ENCODE measurements at regions not wholly inside any gene's neighbourhood (a gene's known extent, or its start where the extent isn't known, plus 50 kb on each side); places are given as distances from the start of the nearest gene placed in this dataset.

DNA sequence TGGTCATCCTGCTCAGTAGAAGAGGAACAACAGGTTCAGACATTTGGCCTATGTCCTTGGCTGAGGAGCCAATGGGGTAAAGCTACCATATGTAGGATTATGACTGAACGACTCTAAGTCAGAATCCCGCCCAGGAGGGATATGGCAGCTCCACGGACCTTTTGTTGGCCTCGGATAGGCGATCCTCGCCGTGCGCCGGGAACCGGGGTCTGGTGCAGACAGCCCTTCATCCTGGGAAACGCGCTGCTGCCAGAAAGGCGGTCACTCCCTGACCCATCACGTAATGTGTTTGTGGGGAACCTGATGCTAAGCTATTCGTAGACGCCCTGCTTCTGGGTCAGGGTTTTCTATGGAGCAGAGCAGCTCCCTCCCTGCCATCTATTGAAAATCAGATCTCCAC, 178.9 kb upstream of the ALG10B start:
- no peaks in the 10 kb centered on the region for H3K4me1 ChIP-seq
- no peaks in the 10 kb centered on the region for H3F3A ChIP-seq (ENCODE audit: low read depth)
- H3K79me2 ChIP-seq (ENCODE audit: low read depth), result no peaks in the 10 kb centered on the region
- H3K27me3 ChIP-seq, result no peaks in the 10 kb centered on the region
- no peaks in the 10 kb centered on the region for H3K36me3 Mint-ChIP-seq
- no peak overlapping the region for H3K27ac ChIP-seq
- TF ChIP-seq EZH2phosphoT487 (IDR thresholded peaks at IDR 0.05) (no peak), EZH2 (IDR thresholded peaks at IDR 0.05) (no peak)
- TF ChIP-seq, protein P1, sequence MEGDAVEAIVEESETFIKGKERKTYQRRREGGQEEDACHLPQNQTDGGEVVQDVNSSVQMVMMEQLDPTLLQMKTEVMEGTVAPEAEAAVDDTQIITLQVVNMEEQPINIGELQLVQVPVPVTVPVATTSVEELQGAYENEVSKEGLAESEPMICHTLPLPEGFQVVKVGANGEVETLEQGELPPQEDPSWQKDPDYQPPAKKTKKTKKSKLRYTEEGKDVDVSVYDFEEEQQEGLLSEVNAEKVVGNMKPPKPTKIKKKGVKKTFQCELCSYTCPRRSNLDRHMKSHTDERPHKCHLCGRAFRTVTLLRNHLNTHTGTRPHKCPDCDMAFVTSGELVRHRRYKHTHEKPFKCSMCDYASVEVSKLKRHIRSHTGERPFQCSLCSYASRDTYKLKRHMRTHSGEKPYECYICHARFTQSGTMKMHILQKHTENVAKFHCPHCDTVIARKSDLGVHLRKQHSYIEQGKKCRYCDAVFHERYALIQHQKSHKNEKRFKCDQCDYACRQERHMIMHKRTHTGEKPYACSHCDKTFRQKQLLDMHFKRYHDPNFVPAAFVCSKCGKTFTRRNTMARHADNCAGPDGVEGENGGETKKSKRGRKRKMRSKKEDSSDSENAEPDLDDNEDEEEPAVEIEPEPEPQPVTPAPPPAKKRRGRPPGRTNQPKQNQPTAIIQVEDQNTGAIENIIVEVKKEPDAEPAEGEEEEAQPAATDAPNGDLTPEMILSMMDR (IDR thresholded peaks at IDR 0.05), result no peak
- no peak overlapping the region for H3K4me3 Mint-ChIP-seq
- H3K36me3 ChIP-seq, result no peaks in the 10 kb centered on the region
- no peak for DNase-seq (ENCODE audit: low spot score)
- no peak overlapping the region for H3K4me3 ChIP-seq
- no peak overlapping the region for H3K9ac ChIP-seq
- peaks cover 27% of the 10 kb centered on the region for H3K9me3 Mint-ChIP-seq
- H3K27ac Mint-ChIP-seq, result no peak overlapping the region
- no peak overlapping the region for H3K4me2 ChIP-seq
- H2AFZ ChIP-seq (replicated peaks), result no peak overlapping the region
- no peaks in the 10 kb centered on the region for H4K20me1 ChIP-seq (ENCODE audit: low read depth)
- H3K9me3 ChIP-seq (ENCODE audit: low read depth), result peaks cover 1% of the 10 kb centered on the region
- peaks cover 8% of the 10 kb centered on the region for H3K27me3 Mint-ChIP-seq (ENCODE audit: insufficient read depth, low read depth)
- no peaks in the 10 kb centered on the region for H3K4me1 Mint-ChIP-seq

DNA sequence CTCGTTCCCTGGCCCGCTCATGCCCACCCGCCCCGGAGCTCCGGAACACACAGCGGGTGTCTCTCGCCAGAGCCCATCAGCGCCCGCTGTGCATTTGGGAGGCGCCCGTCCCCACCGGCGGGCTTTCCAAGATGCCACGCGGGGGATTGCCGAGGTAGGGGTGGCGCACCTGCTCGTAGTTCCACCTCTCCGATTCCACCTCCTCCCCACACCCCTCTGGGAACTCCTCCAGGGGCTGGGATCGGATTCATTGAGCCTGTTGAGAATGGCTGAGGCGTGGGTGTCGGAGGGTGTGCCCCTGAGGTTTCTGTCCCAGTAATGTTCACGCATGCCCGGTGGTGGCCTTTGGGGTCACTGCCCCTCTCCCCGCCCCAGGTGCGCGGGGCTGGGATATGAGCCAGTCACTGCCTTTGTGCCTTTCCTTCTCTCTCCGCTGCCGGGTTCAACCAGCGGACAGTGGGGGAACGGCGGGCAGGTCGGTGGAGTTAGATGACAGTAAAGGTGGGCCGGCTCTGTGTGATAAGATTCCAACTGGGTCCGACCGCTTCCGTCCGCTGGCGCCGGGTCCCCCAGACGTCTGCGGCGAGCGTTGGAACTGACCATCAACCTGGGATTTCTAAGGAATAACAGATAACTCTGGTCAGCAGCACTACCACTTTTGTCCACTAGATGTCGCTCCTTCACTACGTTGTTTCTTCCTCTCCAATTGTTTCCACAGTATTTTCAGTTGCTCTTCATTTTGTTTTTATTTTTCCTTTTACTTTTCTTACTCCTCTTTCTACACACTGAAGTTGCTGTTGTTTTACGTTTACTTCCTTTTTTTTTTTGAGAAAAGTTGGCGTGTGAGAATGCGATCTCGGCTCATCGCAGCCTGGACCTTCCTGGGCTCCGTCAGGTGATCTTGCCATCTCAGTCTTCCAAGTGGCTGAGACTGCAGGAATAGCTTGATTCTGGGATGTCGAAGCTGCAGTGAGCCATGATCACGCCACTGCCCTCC, 178.1 kb upstream of the ALG10B start:
- Histone ChIP-seq H3K9me3 (ENCODE audit: low read depth) (no peaks in the 10 kb centered on the region), H3K79me2 (ENCODE audit: low read depth) (no peaks in the 10 kb centered on the region), H3K4me3 (no peak overlapping the region), H3K36me3 (no peaks in the 10 kb centered on the region), H3K4me2 (no peak overlapping the region), H3F3A (ENCODE audit: low read depth) (no peaks in the 10 kb centered on the region), H2AFZ (replicated peaks) (no peak overlapping the region), H4K20me1 (ENCODE audit: low read depth) (no peaks in the 10 kb centered on the region), H3K9ac (no peak overlapping the region), H3K4me1 (no peaks in the 10 kb centered on the region), H3K27ac (no peak overlapping the region), H3K27me3 (no peaks in the 10 kb centered on the region)
- no peaks in the 10 kb centered on the region for H3K36me3 Mint-ChIP-seq
- H3K27ac Mint-ChIP-seq, result no peak overlapping the region
- H3K4me3 Mint-ChIP-seq, result peak overlapping the region; percentile 31
- peak; percentile 56 for DNase-seq (ENCODE audit: low spot score)
- no peaks in the 10 kb centered on the region for H3K4me1 Mint-ChIP-seq
- no peak for TF ChIP-seq EZH2phosphoT487 (IDR thresholded peaks at IDR 0.05)
- TF ChIP-seq, protein P1 (IDR thresholded peaks at IDR 0.05), result peak; percentile 83
- peaks cover 25% of the 10 kb centered on the region for H3K9me3 Mint-ChIP-seq
- H3K27me3 Mint-ChIP-seq (ENCODE audit: insufficient read depth, low read depth), result peaks cover 8% of the 10 kb centered on the region

DNA sequence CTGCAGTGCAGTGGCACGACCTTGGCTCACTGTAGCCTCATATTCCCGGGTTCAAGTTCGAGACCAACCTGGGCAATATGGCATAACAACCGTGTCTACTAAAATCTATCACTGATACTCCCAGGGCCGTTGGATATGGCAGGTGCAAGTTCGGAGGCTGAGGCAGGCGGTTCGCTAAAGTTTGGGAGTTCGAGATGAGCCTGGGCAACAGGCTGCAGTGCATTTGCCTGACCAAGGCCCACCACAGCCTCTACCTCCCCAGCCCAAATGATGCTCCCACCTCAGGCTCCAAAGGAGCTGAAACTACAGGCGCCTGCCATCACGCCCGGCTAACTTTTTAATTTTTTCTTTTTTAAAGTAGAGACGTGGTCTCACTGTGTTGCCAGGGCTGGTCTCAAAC, 177.1 kb upstream of the ALG10B start:
- Mint-ChIP-seq H3K27me3 (ENCODE audit: insufficient read depth, low read depth) (peaks cover 8% of the 10 kb centered on the region), H3K4me3 (no peak overlapping the region), H3K4me1 (no peaks in the 10 kb centered on the region), H3K9me3 (peaks cover 25% of the 10 kb centered on the region), H3K36me3 (no peaks in the 10 kb centered on the region), H3K27ac (no peak overlapping the region)
- TF ChIP-seq EZH2 (IDR thresholded peaks at IDR 0.05) (no peak), EZH2phosphoT487 (IDR thresholded peaks at IDR 0.05) (no peak)
- TF ChIP-seq, protein P1 (IDR thresholded peaks at IDR 0.05), result no peak
- no peak overlapping the region for H3K9ac ChIP-seq
- H3K9me3 ChIP-seq (ENCODE audit: low read depth), result no peaks in the 10 kb centered on the region
- H2AFZ ChIP-seq (replicated peaks), result no peak overlapping the region
- H3K27me3 ChIP-seq, result no peaks in the 10 kb centered on the region
- H3F3A ChIP-seq (ENCODE audit: low read depth), result no peaks in the 10 kb centered on the region
- no peaks in the 10 kb centered on the region for H3K36me3 ChIP-seq
- H3K4me2 ChIP-seq, result no peak overlapping the region
- no peak overlapping the region for H3K27ac ChIP-seq
- no peak for DNase-seq (ENCODE audit: low spot score)
- H4K20me1 ChIP-seq (ENCODE audit: low read depth), result no peaks in the 10 kb centered on the region
- no peak overlapping the region for H3K4me3 ChIP-seq
- H3K79me2 ChIP-seq (ENCODE audit: low read depth), result no peaks in the 10 kb centered on the region
- no peaks in the 10 kb centered on the region for H3K4me1 ChIP-seq
